OCI-LY3 (cell line): ENCODE measurements at regions not wholly inside any gene's neighbourhood (a gene's known extent, or its start where the extent isn't known, plus 50 kb on each side); places are given as distances from the start of the nearest gene placed in this dataset.

Experiments used
- CTCF ChIP-seq: fragments of 200-600, 300-600 bp; sonication (generic); IDR thresholded peaks from 2 replicates; pipeline ENCODE4 v1.5.1; 2014; ENCODE audit warnings: antibody characterized with exemption, low read length, low read depth
- EZH2phosphoT487 ChIP-seq: fragments of 200-600 bp; shearing (Covaris generic); IDR thresholded peaks from 2 replicates; pipeline ENCODE4 v1.6.1; 2018; ENCODE audit warnings: antibody characterized with exemption, mixed run types, low read depth

- TF ChIP-seq CTCF (no peak), EZH2phosphoT487 (no peak)
Observed at GRCh38 chr2:235234736-235235135, 259.1 kb upstream of the AGAP1 start.
